Breast epithelium (tissue), 3 donors: ENCODE measurements at regions not wholly inside any gene's neighbourhood (a gene's known extent, or its start where the extent isn't known, plus 50 kb on each side); places are given as distances from the start of the nearest gene placed in this dataset.
"Not testable (repeated sequence)": the region's sequence is repeated elsewhere in the genome, so short reads cannot be mapped to it uniquely, and the experiment has no call there.

ENCODE experiments used
- POLR2A ChIP-seq: fragments of 450-650 bp; IDR thresholded peaks from one replicate; pipeline ENCODE4 v1.6.1; 2016; ENCODE audit warnings: antibody characterized with exemption, mild to moderate bottlenecking, moderate library complexity
- POLR2AphosphoS5 ChIP-seq, 3 donors: sonication (generic); formaldehyde crosslinking; IDR thresholded peaks; one replicate each; pipeline ENCODE4 v1.6.1; 2017; ENCODE audit warnings: antibody characterized with exemption in 3 of 3
- TF ChIP-seq, protein P1 (sequence below), 3 donors: fragments of 450-650 bp; IDR thresholded peaks; one replicate each; pipeline ENCODE4 v1.5.1; 2016 to 2017; ENCODE audit warnings: antibody characterized with exemption in 3 of 3, mild to moderate bottlenecking in 3 of 3, moderate library complexity in 3 of 3

DNA sequence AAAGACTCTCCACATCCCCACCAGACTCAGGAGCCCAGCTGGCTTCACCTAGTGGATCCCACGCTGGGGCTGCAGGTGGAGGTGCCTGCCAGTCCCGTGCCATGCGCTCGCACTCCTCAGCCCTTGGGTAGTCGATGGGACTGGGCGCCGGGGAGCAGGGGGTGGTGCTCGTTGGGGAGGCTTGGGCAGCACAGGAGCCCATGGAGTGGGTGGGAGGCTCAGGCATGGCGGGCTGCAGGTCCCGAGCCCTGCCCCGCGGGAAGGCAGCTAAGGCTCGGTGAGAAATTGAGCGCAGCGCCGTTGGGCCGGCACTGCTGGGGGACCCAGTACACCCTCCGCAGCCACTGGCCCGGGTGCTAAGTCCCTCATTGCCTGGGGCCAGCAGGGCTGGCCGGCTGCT, 497.4 kb upstream of the PTBP2 start:
- TF ChIP-seq, protein P1, sequence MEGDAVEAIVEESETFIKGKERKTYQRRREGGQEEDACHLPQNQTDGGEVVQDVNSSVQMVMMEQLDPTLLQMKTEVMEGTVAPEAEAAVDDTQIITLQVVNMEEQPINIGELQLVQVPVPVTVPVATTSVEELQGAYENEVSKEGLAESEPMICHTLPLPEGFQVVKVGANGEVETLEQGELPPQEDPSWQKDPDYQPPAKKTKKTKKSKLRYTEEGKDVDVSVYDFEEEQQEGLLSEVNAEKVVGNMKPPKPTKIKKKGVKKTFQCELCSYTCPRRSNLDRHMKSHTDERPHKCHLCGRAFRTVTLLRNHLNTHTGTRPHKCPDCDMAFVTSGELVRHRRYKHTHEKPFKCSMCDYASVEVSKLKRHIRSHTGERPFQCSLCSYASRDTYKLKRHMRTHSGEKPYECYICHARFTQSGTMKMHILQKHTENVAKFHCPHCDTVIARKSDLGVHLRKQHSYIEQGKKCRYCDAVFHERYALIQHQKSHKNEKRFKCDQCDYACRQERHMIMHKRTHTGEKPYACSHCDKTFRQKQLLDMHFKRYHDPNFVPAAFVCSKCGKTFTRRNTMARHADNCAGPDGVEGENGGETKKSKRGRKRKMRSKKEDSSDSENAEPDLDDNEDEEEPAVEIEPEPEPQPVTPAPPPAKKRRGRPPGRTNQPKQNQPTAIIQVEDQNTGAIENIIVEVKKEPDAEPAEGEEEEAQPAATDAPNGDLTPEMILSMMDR (IDR thresholded peaks at IDR 0.05) = not testable (repeated sequence)
- not testable (repeated sequence) for TF ChIP-seq POLR2A; POLR2AphosphoS5 (IDR thresholded peaks at IDR 0.05)
